Aorta (tissue), 5 donors: ENCODE measurements at regions not wholly inside any gene's neighbourhood (a gene's known extent, or its start where the extent isn't known, plus 50 kb on each side); places are given as distances from the start of the nearest gene placed in this dataset.
"Not testable (repeated sequence)": the region's sequence is repeated elsewhere in the genome, so short reads cannot be mapped to it uniquely, and the experiment has no call there.

Experiments used
- ATAC-seq: fragments of 200-7000 bp; cut with Tn5 transposase; one replicate; pipeline ENCODE4 v1.9.1; 2022; ENCODE audit warnings: moderate library complexity; ENCODE audit not compliant: low FRiP score
- DNase-seq, 2 donors: peaks; one replicate each; pipeline ENCODE4 v3.0.0-alpha.2; 2020
- H3K27ac ChIP-seq, 2 donors: one replicate each; pipeline ENCODE4 v1.5.1; 2013; ENCODE audit warnings: low read length in 2 of 2, mild to moderate bottlenecking in 2 of 2, moderate library complexity in 2 of 2, control low read depth in 1 of 2, inconsistent platforms in 1 of 2, low read depth in 1 of 2
- H3K27me3 ChIP-seq, 2 donors: one replicate each; pipeline ENCODE4 v1.6.1; 2013; ENCODE audit warnings: control low read depth in 1 of 2, low read length in 1 of 2, mild to moderate bottlenecking in 1 of 2, moderate library complexity in 1 of 2; ENCODE audit not compliant: insufficient read depth in 2 of 2, control insufficient read depth in 1 of 2
- H3K36me3 ChIP-seq, 2 donors: one replicate each; pipeline ENCODE4 v1.6.1; 2013; ENCODE audit warnings: control low read depth in 1 of 2, low read length in 1 of 2, mild to moderate bottlenecking in 1 of 2; ENCODE audit not compliant: insufficient read depth in 2 of 2, control insufficient read depth in 1 of 2
- H3K4me1 ChIP-seq, 2 donors: one replicate each; pipeline ENCODE4 v1.6.1; 2013; ENCODE audit warnings: low read length in 2 of 2, control low read depth in 1 of 2, mild to moderate bottlenecking in 1 of 2, moderate library complexity in 1 of 2; ENCODE audit not compliant: insufficient read depth in 2 of 2, control insufficient read depth in 1 of 2
- H3K4me3 ChIP-seq, 2 donors: one replicate each; pipeline ENCODE4 v1.5.1; 2013; ENCODE audit warnings: low read length in 2 of 2, control low read depth in 1 of 2, mild to moderate bottlenecking in 1 of 2
- H3K9me3 ChIP-seq: one replicate; pipeline ENCODE4 v1.6.1; 2013; ENCODE audit warnings: mild to moderate bottlenecking, low read length; ENCODE audit not compliant: control insufficient read depth
- WGBS, 2 donors: extraction: QIAGEN DNeasy Blood & Tissue Kit; methylation state at CpG; one replicate each; pipeline ENCODE4 v1.1.7; 2013; 5-methylcytosine and 5-hydroxymethylcytosine counted together
- intact Hi-C, 2 donors: fragments of 100-400 bp; cut with DNase I; formaldehyde crosslinking; loops; one replicate each; pipeline versions ENCODE4 v1.14.2 to v1.15.0; 2022
- donor health status: healthy with polysubstance abuse.
- donor health status: Bipolar disorder and iron deficiency.
- donor health status: DM: no; HTN: no; CAD: no.
- donor health status: DM: no; HTN: no; CAD: no.
- donor health status: DM: yes; HTN: yes; CAD: no.

- ATAC-seq (no peak), DNase-seq (no peak)
- Histone ChIP-seq H3K9me3 (no peaks in the 10 kb centered on the region), H3K36me3 (no peaks in the 10 kb centered on the region), H3K4me3 (no peak overlapping the region), H3K27ac (no peak overlapping the region), H3K27me3 (no peaks in the 10 kb centered on the region), H3K4me1 (no peaks in the 10 kb centered on the region)
- 29 to 34% methylated on average over 5 of the region's 5 CpGs for WGBS, 2 donors
- intact Hi-C loops = no loop called here
Measured at GRCh38 chr6:119495230-119495683, 145.7 kb upstream of the MAN1A1 start.

- no peaks in the 10 kb centered on the region for H3K36me3 ChIP-seq
- 4 to 24% methylated on average over 1 of the region's 1 CpG for WGBS, 2 donors
- ATAC-seq = no peak
Measured at GRCh38 chr6:119493980-119494379, 144.4 kb upstream of the MAN1A1 start.

GRCh38 chr6:119491112-119491511 is 141.6 kb upstream of the MAN1A1 start:
- H3K27me3 ChIP-seq, ATAC-seq, H3K4me3 ChIP-seq, H3K9me3 ChIP-seq, H3K4me1 ChIP-seq, intact Hi-C loops, DNase-seq, H3K27ac ChIP-seq, H3K36me3 ChIP-seq: not testable (repeated sequence)
- WGBS, 2 donors = 92 to 96% methylated on average over 4 of the region's 4 CpGs

More at GRCh38 chr6:119493980-119494379, 144.4 kb upstream of the MAN1A1 start:
- intact Hi-C loops = no loop called here
- DNase-seq = no peak
- Histone ChIP-seq H3K27me3 (no peaks in the 10 kb centered on the region), H3K4me3 (no peak overlapping the region), H3K4me1 (no peaks in the 10 kb centered on the region), H3K9me3 (no peaks in the 10 kb centered on the region), H3K27ac (no peak overlapping the region)

- H3K4me1 ChIP-seq, DNase-seq, intact Hi-C loops, H3K36me3 ChIP-seq, H3K4me3 ChIP-seq, H3K27ac ChIP-seq, H3K9me3 ChIP-seq, H3K27me3 ChIP-seq, ATAC-seq: not testable (repeated sequence)
- WGBS, 2 donors = 92 to 96% methylated on average over 1 of the region's 1 CpG
Measured at GRCh38 chr6:119490050-119490449, 140.5 kb upstream of the MAN1A1 start.

- ATAC-seq (no peak), DNase-seq (no peak)
- no peak overlapping the region for H3K4me3 ChIP-seq
- intact Hi-C loops = no loop called here
- 45 to 55% methylated on average over 5 of the region's 5 CpGs for WGBS, 2 donors
- no peaks in the 10 kb centered on the region for H3K4me1 ChIP-seq
- no peaks in the 10 kb centered on the region for H3K9me3 ChIP-seq
- H3K27me3 ChIP-seq = no peaks in the 10 kb centered on the region
- H3K36me3 ChIP-seq = no peaks in the 10 kb centered on the region
- H3K27ac ChIP-seq = no peak overlapping the region
Measured at GRCh38 chr6:119484598-119484997, 135.0 kb upstream of the MAN1A1 start.

- ATAC-seq (no peak), DNase-seq (no peak)
- no peak overlapping the region for H3K27ac ChIP-seq
- no peaks in the 10 kb centered on the region for H3K9me3 ChIP-seq
- no peaks in the 10 kb centered on the region for H3K36me3 ChIP-seq
- no peaks in the 10 kb centered on the region for H3K27me3 ChIP-seq
- H3K4me3 ChIP-seq = no peak overlapping the region
- intact Hi-C loops = no loop called here
- no peaks in the 10 kb centered on the region for H3K4me1 ChIP-seq
Measured at GRCh38 chr6:119483908-119484307, 134.3 kb upstream of the MAN1A1 start.

GRCh38 chr6:119482850-119483285 is 133.3 kb upstream of the MAN1A1 start:
- Histone ChIP-seq H3K9me3 (no peaks in the 10 kb centered on the region), H3K27ac (no peak overlapping the region), H3K36me3 (no peaks in the 10 kb centered on the region), H3K27me3 (no peaks in the 10 kb centered on the region), H3K4me3 (no peak overlapping the region), H3K4me1 (no peaks in the 10 kb centered on the region)
- WGBS, 2 donors = 56 to 66% methylated on average over 4 of the region's 4 CpGs
- ATAC-seq = no peak
- no peak for DNase-seq
- intact Hi-C loops = no loop called here

- Histone ChIP-seq H3K4me1 (no peaks in the 10 kb centered on the region), H3K9me3 (no peaks in the 10 kb centered on the region), H3K27ac (no peak overlapping the region), H3K27me3 (no peaks in the 10 kb centered on the region), H3K4me3 (no peak overlapping the region), H3K36me3 (no peaks in the 10 kb centered on the region)
- ATAC-seq = no peak
- 19 to 44% methylated on average over 1 of the region's 1 CpG for WGBS, 2 donors
- intact Hi-C loops = no loop called here
- no peak for DNase-seq
Measured at GRCh38 chr6:119481976-119482375, 132.4 kb upstream of the MAN1A1 start.

- Histone ChIP-seq H3K36me3 (no peaks in the 10 kb centered on the region), H3K4me1 (no peaks in the 10 kb centered on the region), H3K27ac (no peak overlapping the region), H3K27me3 (no peaks in the 10 kb centered on the region), H3K9me3 (no peaks in the 10 kb centered on the region), H3K4me3 (no peak overlapping the region)
- intact Hi-C loops = no loop called here
- 69 to 77% methylated on average over 1 of the region's 1 CpG for WGBS, 2 donors
- DNase-seq = no peak
- no peak for ATAC-seq
Measured at GRCh38 chr6:119480961-119481497, 131.5 kb upstream of the MAN1A1 start.
